ENCODE measurements at regions not wholly inside any gene's neighbourhood (a gene's known extent, or its start where the extent isn't known, plus 50 kb on each side); places are given as distances from the start of the nearest gene placed in this dataset.

- TF ChIP-seq POLR2A (IDR thresholded peaks at IDR 0.05): no peak
- no peak for TF ChIP-seq CTCF (IDR thresholded peaks at IDR 0.05)
- TF ChIP-seq POLR2AphosphoS5 (IDR thresholded peaks at IDR 0.05): no peak
Observed at GRCh38 chr14:53751650-53752049, 205.0 kb downstream of the BMP4 start.
